ENCODE measurements at regions not wholly inside any gene's neighbourhood (a gene's known extent, or its start where the extent isn't known, plus 50 kb on each side); places are given as distances from the start of the nearest gene placed in this dataset.

DNA sequence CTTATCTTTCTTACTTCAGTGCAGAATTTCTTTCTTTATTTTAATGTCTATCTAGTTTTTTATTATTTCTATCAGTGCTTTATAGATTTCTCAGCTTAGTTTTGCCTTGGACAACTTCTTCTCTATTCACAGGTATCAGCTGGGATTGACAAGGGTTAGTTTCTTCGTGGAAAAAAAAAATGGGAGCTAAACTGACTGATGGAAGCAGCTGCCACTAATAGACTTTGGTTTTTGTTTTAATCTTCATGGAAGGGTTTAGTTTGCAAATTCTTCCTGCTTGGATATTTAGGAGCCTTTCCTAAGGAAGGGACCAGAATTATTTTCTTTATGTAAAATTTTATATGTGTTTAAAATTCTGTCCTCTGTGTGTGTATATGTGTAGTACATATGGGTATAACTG lies 306.1 kb upstream of the FMN2 start:
- TF ChIP-seq EZH2 (IDR thresholded peaks at IDR 0.05; ENCODE audit: borderline replicate concordance, low read depth, low read length, poor library complexity, severe bottlenecking), result no peak
- TF ChIP-seq, protein P1, sequence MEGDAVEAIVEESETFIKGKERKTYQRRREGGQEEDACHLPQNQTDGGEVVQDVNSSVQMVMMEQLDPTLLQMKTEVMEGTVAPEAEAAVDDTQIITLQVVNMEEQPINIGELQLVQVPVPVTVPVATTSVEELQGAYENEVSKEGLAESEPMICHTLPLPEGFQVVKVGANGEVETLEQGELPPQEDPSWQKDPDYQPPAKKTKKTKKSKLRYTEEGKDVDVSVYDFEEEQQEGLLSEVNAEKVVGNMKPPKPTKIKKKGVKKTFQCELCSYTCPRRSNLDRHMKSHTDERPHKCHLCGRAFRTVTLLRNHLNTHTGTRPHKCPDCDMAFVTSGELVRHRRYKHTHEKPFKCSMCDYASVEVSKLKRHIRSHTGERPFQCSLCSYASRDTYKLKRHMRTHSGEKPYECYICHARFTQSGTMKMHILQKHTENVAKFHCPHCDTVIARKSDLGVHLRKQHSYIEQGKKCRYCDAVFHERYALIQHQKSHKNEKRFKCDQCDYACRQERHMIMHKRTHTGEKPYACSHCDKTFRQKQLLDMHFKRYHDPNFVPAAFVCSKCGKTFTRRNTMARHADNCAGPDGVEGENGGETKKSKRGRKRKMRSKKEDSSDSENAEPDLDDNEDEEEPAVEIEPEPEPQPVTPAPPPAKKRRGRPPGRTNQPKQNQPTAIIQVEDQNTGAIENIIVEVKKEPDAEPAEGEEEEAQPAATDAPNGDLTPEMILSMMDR (conservative IDR thresholded peaks at IDR 0.05; ENCODE audit: low read depth, low read length), result no peak
